ENCODE measurements at regions not wholly inside any gene's neighbourhood (a gene's known extent, or its start where the extent isn't known, plus 50 kb on each side); places are given as distances from the start of the nearest gene placed in this dataset.

GRCh38 chr2:56099963-56100362, 83.8 kb upstream of the CCDC85A start:
- FAIRE-seq (no peak), DNase-seq (ENCODE audit: insufficient read length, low spot score) (no peak)

GRCh38 chr2:56100791-56101312, 82.9 kb upstream of the CCDC85A start:
- DNase-seq (ENCODE audit: insufficient read length, low spot score) (no peak), FAIRE-seq (no peak)

GRCh38 chr2:56102098-56102497, 81.7 kb upstream of the CCDC85A start:
- DNase-seq (ENCODE audit: insufficient read length, low spot score) (no peak), FAIRE-seq (no peak)

GRCh38 chr2:56102866-56103265, 80.9 kb upstream of the CCDC85A start:
- DNase-seq (ENCODE audit: insufficient read length, low spot score), result no peak
- no peak for FAIRE-seq

DNA sequence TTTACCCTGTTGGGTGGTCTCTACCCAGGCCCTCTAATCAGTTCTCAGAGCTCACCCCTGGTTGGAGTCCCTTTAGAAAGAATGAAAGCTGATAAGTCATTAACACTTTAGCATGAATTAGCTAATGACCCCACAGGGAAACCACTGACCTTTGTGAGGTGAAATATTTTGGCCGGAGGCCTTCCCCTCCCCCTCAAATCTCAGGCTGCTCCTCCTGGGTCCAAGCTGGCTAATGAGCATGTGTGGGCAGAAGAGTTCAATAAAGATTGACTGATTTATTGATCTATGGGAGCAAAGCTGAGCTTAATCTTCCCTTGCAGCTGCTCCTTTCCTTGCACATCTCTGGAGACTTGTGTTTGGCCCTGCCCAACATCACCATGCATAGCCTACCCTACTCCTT, 78.8 kb upstream of the CCDC85A start:
- FAIRE-seq, result no peak

GRCh38 chr2:56107502-56108220, 76.1 kb upstream of the CCDC85A start:
- FAIRE-seq, result no peak

More for the DNA sequence above, 78.8 kb upstream of the CCDC85A start:
- no peak for DNase-seq (ENCODE audit: insufficient read length, low spot score)

DNA sequence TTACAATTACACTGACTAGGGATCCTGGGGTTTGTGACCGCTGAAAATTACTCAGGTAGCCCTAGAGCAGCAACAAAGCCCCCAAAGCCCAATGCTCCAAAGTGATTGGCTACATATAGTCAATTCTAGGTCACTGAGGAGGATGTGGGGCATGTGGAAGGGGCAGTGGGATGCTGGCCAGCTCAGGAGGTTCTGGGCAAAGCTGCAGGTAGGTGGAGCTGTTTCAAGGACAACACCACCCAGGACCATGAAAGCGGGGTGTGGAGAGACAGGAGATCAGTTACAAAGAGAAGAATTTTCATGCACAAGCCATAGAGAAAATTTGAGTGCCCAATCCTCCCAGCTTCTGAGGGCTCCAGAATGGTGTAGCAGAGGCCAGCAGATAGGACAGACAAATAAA, 75.0 kb upstream of the CCDC85A start:
- DNase-seq (ENCODE audit: insufficient read length, low spot score) (no peak), FAIRE-seq (no peak)

More at GRCh38 chr2:56107502-56108220, 76.1 kb upstream of the CCDC85A start:
- DNase-seq (ENCODE audit: insufficient read length, low spot score), result no peak

GRCh38 chr2:56109994-56110393, 73.8 kb upstream of the CCDC85A start:
- DNase-seq (ENCODE audit: insufficient read length, low spot score) (no peak), FAIRE-seq (no peak)

- FAIRE-seq (no peak), DNase-seq (ENCODE audit: insufficient read length, low spot score) (no peak)
These were observed 70.3 kb upstream of the CCDC85A start for GRCh38 chr2:56113382-56113975.

- FAIRE-seq (no peak), DNase-seq (ENCODE audit: insufficient read length, low spot score) (no peak)
These were observed 66.0 kb upstream of the CCDC85A start for GRCh38 chr2:56117764-56118163.

GRCh38 chr2:56118474-56118873, 65.3 kb upstream of the CCDC85A start:
- DNase-seq (ENCODE audit: insufficient read length, low spot score) (no peak), FAIRE-seq (no peak)

GRCh38 chr2:56121995-56122394, 61.8 kb upstream of the CCDC85A start:
- no peak for DNase-seq (ENCODE audit: insufficient read length, low spot score)
- FAIRE-seq, result no peak

DNA sequence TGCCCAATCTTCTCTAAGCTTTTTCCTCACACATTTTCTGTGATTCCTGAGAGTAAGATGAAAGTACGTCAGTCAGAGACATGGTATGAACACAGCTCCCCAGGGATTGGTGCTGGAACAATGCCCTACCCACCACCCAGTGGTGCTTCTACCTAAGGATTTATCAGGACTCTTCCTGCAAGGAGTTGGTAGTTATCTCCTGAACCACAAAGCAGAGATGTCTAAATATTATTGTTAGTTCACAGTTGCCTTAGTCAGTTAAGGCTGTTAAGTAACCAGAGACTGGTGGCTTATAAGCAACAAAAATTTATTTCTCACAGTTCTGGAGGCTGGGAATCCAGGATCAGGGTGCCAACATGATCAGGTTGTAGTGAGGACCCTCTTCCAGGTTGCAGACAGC, 60.3 kb upstream of the CCDC85A start:
- FAIRE-seq (no peak), DNase-seq (ENCODE audit: insufficient read length, low spot score) (no peak)

GRCh38 chr2:56127010-56127409, 56.8 kb upstream of the CCDC85A start:
- DNase-seq (ENCODE audit: insufficient read length, low spot score), result no peak
- FAIRE-seq, result no peak

DNA sequence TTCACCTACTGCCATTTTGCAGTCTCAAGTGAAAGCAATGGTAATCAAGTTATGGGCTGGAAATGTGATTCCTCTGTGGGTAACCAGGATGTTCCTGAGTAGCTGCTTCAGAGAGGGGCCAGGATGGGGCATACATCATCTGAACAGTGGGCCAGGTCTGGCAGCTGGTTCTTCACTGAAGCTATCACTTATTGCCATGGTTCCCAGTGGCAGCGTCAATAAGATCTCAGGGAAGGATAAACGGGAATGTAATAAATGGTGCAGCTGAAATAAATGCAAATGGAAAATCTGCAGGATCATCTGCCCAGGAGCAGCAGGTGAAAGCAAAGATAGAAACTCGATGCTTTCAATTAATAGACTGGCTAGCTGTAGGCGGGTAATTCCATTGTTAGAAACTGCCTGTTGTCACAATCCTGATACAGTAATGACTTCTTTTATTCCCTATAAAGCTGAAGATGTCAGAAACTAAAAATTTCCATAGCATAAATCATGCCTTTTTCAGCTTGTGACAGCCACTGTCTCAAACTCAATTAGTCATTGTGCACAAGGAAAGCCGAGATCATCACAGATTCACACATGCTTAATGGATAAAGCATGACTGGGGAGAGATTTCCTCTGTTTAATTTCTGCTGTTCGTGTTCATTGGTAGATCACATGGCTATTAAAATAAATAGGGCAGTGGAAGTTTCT, 56.2 kb upstream of the CCDC85A start:
- DNase-seq (ENCODE audit: insufficient read length, low spot score) (no peak), FAIRE-seq (no peak)

DNA sequence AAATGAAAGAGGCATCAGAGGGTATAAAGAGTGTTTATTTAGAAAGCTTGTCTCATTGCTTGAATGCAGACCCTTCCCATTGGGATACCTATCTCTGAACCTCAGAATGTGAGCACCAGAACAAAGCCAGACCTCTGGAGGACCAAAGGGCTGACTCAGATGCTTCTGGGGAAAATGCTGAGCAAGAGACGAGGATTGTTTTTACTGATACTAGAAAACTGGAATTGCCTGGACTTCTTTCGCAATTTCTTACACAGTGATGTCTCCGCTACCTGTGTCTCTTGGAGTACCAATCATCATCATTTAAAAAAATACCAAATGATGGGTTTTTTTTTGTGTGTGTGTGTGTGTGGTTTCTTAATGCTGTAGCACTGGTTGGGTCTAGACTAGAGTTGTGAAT, 55.6 kb upstream of the CCDC85A start:
- FAIRE-seq (no peak), DNase-seq (ENCODE audit: insufficient read length, low spot score) (no peak)

DNA sequence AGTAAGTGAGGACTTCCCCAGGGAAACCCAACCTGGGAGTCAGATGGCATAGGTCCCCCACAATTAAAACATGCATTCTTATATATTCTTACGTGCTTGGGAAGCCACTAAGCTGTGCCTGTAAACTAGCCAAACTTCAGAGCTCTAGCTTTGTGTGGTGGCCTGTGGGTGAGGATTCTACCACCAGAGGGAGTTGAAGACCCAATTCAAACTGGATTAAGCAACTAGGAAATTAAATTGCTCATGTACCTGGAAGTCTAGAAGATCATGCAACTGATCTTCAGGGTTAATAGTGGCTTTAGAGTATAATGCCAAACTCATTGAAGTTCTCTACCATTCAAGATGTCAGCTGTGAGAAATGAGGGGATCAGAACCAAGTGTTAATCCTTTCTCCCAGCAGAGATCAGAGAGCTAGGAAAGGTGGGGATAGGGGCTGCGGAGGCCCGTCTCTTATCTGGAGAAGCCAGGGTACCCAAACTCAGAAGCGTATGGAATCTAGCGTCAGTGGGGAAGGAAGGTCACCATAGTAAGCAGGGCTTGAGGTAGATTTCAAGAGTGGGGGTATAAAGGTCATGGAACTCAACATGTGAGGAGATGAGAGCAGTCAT, 53.2 kb upstream of the CCDC85A start:
- FAIRE-seq (peak; percentile 48), DNase-seq (ENCODE audit: insufficient read length, low spot score) (no peak)

DNA sequence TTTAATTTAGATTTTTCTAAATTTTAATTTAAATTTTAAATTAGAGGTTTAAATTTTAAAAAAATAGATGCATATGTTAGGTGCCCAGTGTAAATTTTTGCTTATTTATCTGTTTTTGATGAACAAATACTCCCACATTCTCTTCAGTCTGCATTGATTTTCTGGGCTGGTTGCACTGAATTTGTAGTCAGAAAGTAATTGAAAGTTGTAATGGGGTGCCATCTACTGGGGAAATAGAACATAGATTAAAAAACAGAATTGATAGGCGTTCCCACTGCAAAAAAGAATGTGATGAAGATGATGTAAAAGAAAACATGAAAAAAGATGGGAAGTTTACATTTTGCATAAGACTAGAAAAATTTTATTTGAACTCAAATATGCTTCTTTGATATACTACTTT, 51.7 kb upstream of the CCDC85A start:
- FAIRE-seq (peak; percentile 58), DNase-seq (ENCODE audit: insufficient read length, low spot score) (no peak)

DNA sequence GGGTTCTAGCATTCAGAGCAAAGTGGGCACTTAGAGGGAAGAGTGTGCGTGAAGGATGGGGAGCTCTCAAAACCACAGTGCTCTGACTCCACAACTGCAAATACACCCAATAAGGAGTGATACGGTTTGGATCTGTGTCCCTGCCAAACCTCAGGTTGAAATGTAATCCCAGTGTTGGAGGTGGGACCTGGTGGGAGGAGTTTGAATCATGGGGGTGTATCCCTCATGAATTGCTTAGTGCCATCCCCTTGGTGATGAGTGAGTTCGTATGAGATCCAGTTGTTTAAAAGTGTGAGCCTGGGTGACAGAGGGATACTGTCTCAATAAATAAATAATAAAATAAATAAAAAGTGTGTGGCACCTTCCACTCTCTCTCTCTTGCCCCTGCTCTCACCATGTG, 50.3 kb upstream of the CCDC85A start:
- DNase-seq (ENCODE audit: insufficient read length, low spot score), result no peak
- no peak for FAIRE-seq

GRCh38 chr2:56133931-56134629, 49.7 kb upstream of the CCDC85A start:
- DNase-seq (ENCODE audit: insufficient read length, low spot score) (no peak), FAIRE-seq (no peak)

All from GM19239 (cell line).